ENCODE measurements at regions not wholly inside any gene's neighbourhood (a gene's known extent, or its start where the extent isn't known, plus 50 kb on each side); places are given as distances from the start of the nearest gene placed in this dataset.

GRCh38 chr16:80372341-80372740 lies 168.5 kb upstream of the DYNLRB2 start:
- H3K27ac Mint-ChIP-seq (ENCODE audit: unreplicated experiment): no peak overlapping the region
- H3K27me3 Mint-ChIP-seq (ENCODE audit: unreplicated experiment): peaks cover 3% of the 10 kb centered on the region
- H3K9me3 Mint-ChIP-seq (ENCODE audit: unreplicated experiment): no peaks in the 10 kb centered on the region
- no peak for DNase-seq
- no peaks in the 10 kb centered on the region for H3K4me1 Mint-ChIP-seq (ENCODE audit: low read depth, unreplicated experiment)
- peaks cover 5% of the 10 kb centered on the region for H3K36me3 Mint-ChIP-seq (ENCODE audit: unreplicated experiment)
- no peak for TF ChIP-seq CTCF (IDR thresholded peaks at IDR 0.05; ENCODE audit: partially characterized antibody, unreplicated experiment)
- no peak overlapping the region for H3K4me3 Mint-ChIP-seq (ENCODE audit: unreplicated experiment)

DNA sequence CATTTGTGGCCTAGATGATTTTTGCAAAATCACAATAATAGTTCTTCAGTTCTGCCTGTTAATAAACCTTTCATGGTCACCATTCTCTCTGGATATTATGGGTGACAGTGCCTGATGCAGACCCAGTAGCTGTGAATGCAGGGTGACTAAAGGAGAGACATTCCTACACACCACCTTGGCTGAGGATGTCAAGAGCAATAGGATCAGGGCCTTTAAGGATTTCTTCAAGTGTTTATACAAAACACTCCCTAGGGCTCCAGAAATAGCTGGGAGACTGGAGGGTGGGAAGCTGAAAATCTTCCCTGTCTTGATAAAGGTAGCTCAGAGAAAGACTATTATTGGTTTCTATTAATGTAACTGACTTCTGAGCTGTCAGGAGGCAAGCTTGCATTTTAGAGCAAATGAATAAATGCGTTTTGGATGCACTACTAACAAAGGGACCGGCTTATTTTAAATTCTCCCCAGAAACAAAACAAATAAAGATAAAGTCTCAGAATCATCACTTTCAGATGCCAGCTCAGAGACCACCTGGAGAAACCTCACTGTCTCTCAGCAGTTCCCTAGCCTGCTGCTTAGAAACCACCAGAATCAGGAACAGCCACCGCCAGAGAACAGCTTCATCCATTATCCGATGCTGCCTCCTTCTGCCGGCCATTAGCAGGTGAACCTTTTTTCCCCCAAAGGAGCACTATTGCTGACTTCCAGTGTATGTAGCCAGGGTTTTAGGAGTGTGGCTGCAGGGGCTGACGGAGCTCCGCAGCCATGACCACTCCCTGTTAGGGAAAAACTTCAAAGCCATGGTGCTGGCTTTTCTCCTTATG lies 171.4 kb upstream of the DYNLRB2 start:
- Mint-ChIP-seq H3K27me3 (ENCODE audit: unreplicated experiment) (peaks cover under 1% of the 10 kb centered on the region), H3K27ac (ENCODE audit: unreplicated experiment) (no peak overlapping the region), H3K4me3 (ENCODE audit: unreplicated experiment) (no peak overlapping the region), H3K9me3 (ENCODE audit: unreplicated experiment) (no peaks in the 10 kb centered on the region), H3K4me1 (ENCODE audit: low read depth, unreplicated experiment) (no peaks in the 10 kb centered on the region), H3K36me3 (ENCODE audit: unreplicated experiment) (peaks cover 5% of the 10 kb centered on the region)
- DNase-seq: peak; percentile 70
- peak; percentile 20 for TF ChIP-seq CTCF (IDR thresholded peaks at IDR 0.05; ENCODE audit: partially characterized antibody, unreplicated experiment)

GRCh38 chr16:80367037-80367658 lies 173.6 kb upstream of the DYNLRB2 start:
- no peak overlapping the region for H3K4me3 Mint-ChIP-seq (ENCODE audit: unreplicated experiment)
- no peak for TF ChIP-seq CTCF (IDR thresholded peaks at IDR 0.05; ENCODE audit: partially characterized antibody, unreplicated experiment)
- H3K27ac Mint-ChIP-seq (ENCODE audit: unreplicated experiment): no peak overlapping the region
- no peaks in the 10 kb centered on the region for H3K27me3 Mint-ChIP-seq (ENCODE audit: unreplicated experiment)
- H3K4me1 Mint-ChIP-seq (ENCODE audit: low read depth, unreplicated experiment): no peaks in the 10 kb centered on the region
- H3K36me3 Mint-ChIP-seq (ENCODE audit: unreplicated experiment): no peaks in the 10 kb centered on the region
- H3K9me3 Mint-ChIP-seq (ENCODE audit: unreplicated experiment): no peaks in the 10 kb centered on the region
- no peak for DNase-seq

- Mint-ChIP-seq H3K27me3 (ENCODE audit: unreplicated experiment) (no peaks in the 10 kb centered on the region), H3K9me3 (ENCODE audit: unreplicated experiment) (no peaks in the 10 kb centered on the region)
These were observed 174.8 kb upstream of the DYNLRB2 start for GRCh38 chr16:80366023-80366422.

More at GRCh38 chr16:80366023-80366422, 174.8 kb upstream of the DYNLRB2 start:
- Mint-ChIP-seq H3K36me3 (ENCODE audit: unreplicated experiment) (no peaks in the 10 kb centered on the region), H3K4me1 (ENCODE audit: low read depth, unreplicated experiment) (no peaks in the 10 kb centered on the region), H3K4me3 (ENCODE audit: unreplicated experiment) (no peak overlapping the region), H3K27ac (ENCODE audit: unreplicated experiment) (no peak overlapping the region)
- DNase-seq: no peak
- no peak for TF ChIP-seq CTCF (IDR thresholded peaks at IDR 0.05; ENCODE audit: partially characterized antibody, unreplicated experiment)

Data from glutamatergic neuron (in vitro differentiated cells).